Suprapubic skin (tissue), 4 donors: ENCODE measurements at regions not wholly inside any gene's neighbourhood (a gene's known extent, or its start where the extent isn't known, plus 50 kb on each side); places are given as distances from the start of the nearest gene placed in this dataset.
"Not testable (repeated sequence)": the region's sequence is repeated elsewhere in the genome, so short reads cannot be mapped to it uniquely, and the experiment has no call there.

Source experiments
- DNase-seq, 2 donors: peaks; one replicate each; pipeline ENCODE4 v3.0.0-alpha.2; 2019; ENCODE audit warnings: low spot score in 2 of 2
- H3K27ac ChIP-seq: fragments of 200-600 bp; sonication (generic); one replicate; pipeline ENCODE4 v1.5.1; 2019
- H3K27me3 ChIP-seq: fragments of 200-600 bp; sonication (generic); one replicate; pipeline ENCODE4 v1.5.1; 2019
- H3K36me3 ChIP-seq: fragments of 200-600 bp; sonication (generic); one replicate; pipeline ENCODE4 v1.5.1; 2019
- H3K4me1 ChIP-seq: fragments of 200-600 bp; sonication (generic); one replicate; pipeline ENCODE4 v1.5.1; 2019
- H3K4me3 ChIP-seq: fragments of 200-600 bp; sonication (generic); one replicate; pipeline ENCODE4 v1.5.1; 2019; ENCODE audit warnings: mild to moderate bottlenecking
- H3K9me3 ChIP-seq: fragments of 200-600 bp; sonication (generic); one replicate; pipeline ENCODE4 v1.5.1; 2019
- CTCF ChIP-seq, 2 donors: fragments of 200-600 bp in 1 of 2; fragments of 450-650 bp in 1 of 2; sonication (generic) in 1 of 2; IDR thresholded peaks; one replicate each; pipeline ENCODE4 v1.5.1; 2016 to 2019; ENCODE audit warnings: antibody characterized with exemption in 2 of 2, mild to moderate bottlenecking in 1 of 2, moderate library complexity in 1 of 2
- EP300 ChIP-seq: sonication (generic); formaldehyde crosslinking; IDR thresholded peaks from one replicate; pipeline ENCODE4 v1.6.1; 2017; ENCODE audit warnings: antibody characterized with exemption
- POLR2A ChIP-seq, 2 donors: fragments of 450-650 bp; IDR thresholded peaks; one replicate each; pipeline ENCODE4 v1.6.1; 2017; ENCODE audit warnings: antibody characterized with exemption in 2 of 2, mild to moderate bottlenecking in 2 of 2, moderate library complexity in 2 of 2
- POLR2AphosphoS5 ChIP-seq, 3 donors: sonication (generic); formaldehyde crosslinking; IDR thresholded peaks; one replicate each; pipeline ENCODE4 v1.6.1; 2017; ENCODE audit warnings: antibody characterized with exemption in 3 of 3
- WGBS: methylation state at CpG from one replicate; pipeline ENCODE4 v1.1.5; 2018; 5-methylcytosine and 5-hydroxymethylcytosine counted together

DNA sequence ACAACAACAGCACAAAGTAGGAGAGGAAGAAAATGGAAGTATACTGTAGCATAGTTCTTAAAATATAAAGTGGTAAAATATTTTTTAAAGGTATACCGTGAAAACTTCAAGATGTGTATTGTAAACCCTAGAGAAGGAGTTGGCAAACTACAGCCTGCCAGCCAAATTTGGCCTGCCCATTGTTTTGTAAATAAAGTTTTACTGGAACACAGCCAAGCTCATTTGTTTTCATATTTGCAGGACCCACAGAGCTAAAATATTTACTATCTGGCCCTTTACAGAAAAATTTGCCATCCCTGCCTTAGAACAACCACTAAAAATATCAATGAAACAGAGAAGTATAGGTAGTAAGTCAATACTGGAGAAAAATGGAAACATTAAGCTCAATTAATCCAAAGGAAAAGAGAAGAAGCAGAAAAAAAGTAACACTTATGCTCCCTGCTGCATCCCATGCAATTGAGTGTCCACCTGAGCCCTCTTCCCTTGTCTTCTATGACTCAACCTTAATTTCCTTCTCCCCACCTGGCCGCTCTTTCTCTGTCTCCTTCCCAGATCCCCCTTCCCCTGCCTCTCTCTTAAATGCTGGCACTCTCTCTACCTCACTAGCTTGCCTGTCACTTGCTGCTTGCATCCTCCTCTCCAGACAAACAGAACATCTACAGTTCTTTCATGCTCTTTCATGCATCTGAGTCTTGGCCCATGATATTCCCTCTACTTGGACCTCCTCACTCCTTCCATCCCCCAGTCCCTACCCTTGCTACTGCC, 50.6 kb upstream of the FER start:
- H3K4me3 ChIP-seq, result no peak overlapping the region
- no peaks in the 10 kb centered on the region for H3K36me3 ChIP-seq
- H3K27ac ChIP-seq, result no peak overlapping the region
- H3K9me3 ChIP-seq, result no peaks in the 10 kb centered on the region
- 69% methylated on average over 2 of the region's 2 CpGs for WGBS
- no peaks in the 10 kb centered on the region for H3K4me1 ChIP-seq
- no peaks in the 10 kb centered on the region for H3K27me3 ChIP-seq
- TF ChIP-seq POLR2A (IDR thresholded peaks at IDR 0.05) (no peak), POLR2AphosphoS5 (IDR thresholded peaks at IDR 0.05) (no peak), EP300 (no peak), CTCF (IDR thresholded peaks at IDR 0.05) (no peak)
- no peak for DNase-seq

GRCh38 chr5:108696407-108696806, 51.3 kb upstream of the FER start:
- H3K36me3 ChIP-seq, result no peaks in the 10 kb centered on the region
- H3K27ac ChIP-seq, result no peak overlapping the region
- H3K27me3 ChIP-seq, result no peaks in the 10 kb centered on the region
- no peak for DNase-seq
- no peaks in the 10 kb centered on the region for H3K9me3 ChIP-seq
- H3K4me1 ChIP-seq, result no peaks in the 10 kb centered on the region
- TF ChIP-seq POLR2A (IDR thresholded peaks at IDR 0.05), result no peak
- no peak for TF ChIP-seq POLR2AphosphoS5 (IDR thresholded peaks at IDR 0.05)
- no peak for TF ChIP-seq CTCF (IDR thresholded peaks at IDR 0.05)
- no peak for TF ChIP-seq EP300
- WGBS, result 74% methylated on average over 5 of the region's 5 CpGs
- no peak overlapping the region for H3K4me3 ChIP-seq

DNA sequence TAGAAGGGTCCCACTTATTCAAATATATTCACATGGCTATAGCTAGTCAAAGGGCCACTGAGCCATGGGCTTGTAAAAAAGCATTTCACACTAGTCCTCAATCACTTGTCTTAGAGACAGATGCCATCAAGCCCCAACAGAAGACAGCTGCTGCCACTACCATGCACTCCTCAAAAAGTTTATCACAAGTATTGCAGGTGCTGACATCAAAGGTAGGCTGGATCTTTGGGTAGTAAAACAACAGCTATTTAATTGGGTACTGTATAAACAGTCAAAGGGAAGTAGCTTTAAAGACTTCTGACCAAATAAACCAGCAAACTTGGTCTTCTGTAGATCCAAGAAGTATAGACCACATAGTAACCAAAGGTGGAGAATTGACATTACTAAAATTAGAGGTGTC, 59.2 kb upstream of the FER start:
- H3K27ac ChIP-seq, result no peak overlapping the region
- DNase-seq, result no peak
- H3K4me3 ChIP-seq, result no peak overlapping the region
- no peaks in the 10 kb centered on the region for H3K27me3 ChIP-seq
- no peaks in the 10 kb centered on the region for H3K9me3 ChIP-seq
- H3K4me1 ChIP-seq, result peaks cover 3% of the 10 kb centered on the region
- H3K36me3 ChIP-seq, result no peaks in the 10 kb centered on the region
- TF ChIP-seq POLR2A (IDR thresholded peaks at IDR 0.05) (no peak), CTCF (IDR thresholded peaks at IDR 0.05) (no peak), EP300 (no peak), POLR2AphosphoS5 (IDR thresholded peaks at IDR 0.05) (no peak)

GRCh38 chr5:108687595-108688200, 60.0 kb upstream of the FER start:
- WGBS, result 53% methylated on average over 2 of the region's 2 CpGs
- TF ChIP-seq CTCF (IDR thresholded peaks at IDR 0.05), result no peak
- TF ChIP-seq POLR2A (IDR thresholded peaks at IDR 0.05), result no peak
- no peak for TF ChIP-seq POLR2AphosphoS5 (IDR thresholded peaks at IDR 0.05)
- TF ChIP-seq EP300, result no peak
- Histone ChIP-seq H3K36me3 (no peaks in the 10 kb centered on the region), H3K4me1 (peaks cover 3% of the 10 kb centered on the region), H3K27me3 (no peaks in the 10 kb centered on the region), H3K27ac (no peak overlapping the region), H3K4me3 (no peak overlapping the region), H3K9me3 (no peaks in the 10 kb centered on the region)
- no peak for DNase-seq

- H3K9me3 ChIP-seq, result no peaks in the 10 kb centered on the region
- 33% methylated on average over 1 of the region's 1 CpG for WGBS
Measured at GRCh38 chr5:108686676-108687075, 61.0 kb upstream of the FER start.

GRCh38 chr5:108685448-108686216, 62.1 kb upstream of the FER start:
- not testable (repeated sequence) for H3K9me3 ChIP-seq, H3K36me3 ChIP-seq, DNase-seq, H3K4me3 ChIP-seq, H3K27ac ChIP-seq, H3K4me1 ChIP-seq, H3K27me3 ChIP-seq
- 58% methylated on average over 5 of the region's 19 CpGs for WGBS

More at GRCh38 chr5:108686676-108687075, 61.0 kb upstream of the FER start:
- Histone ChIP-seq H3K27me3 (no peaks in the 10 kb centered on the region), H3K4me3 (no peak overlapping the region), H3K36me3 (no peaks in the 10 kb centered on the region), H3K4me1 (peaks cover 3% of the 10 kb centered on the region), H3K27ac (no peak overlapping the region)
- no peak for DNase-seq
- no peak for TF ChIP-seq POLR2AphosphoS5 (IDR thresholded peaks at IDR 0.05)
- no peak for TF ChIP-seq EP300
